GM12874 (cell line): ENCODE measurements at regions not wholly inside any gene's neighbourhood (a gene's known extent, or its start where the extent isn't known, plus 50 kb on each side); places are given as distances from the start of the nearest gene placed in this dataset.

Experiments used
- TF ChIP-seq, protein P1 (sequence below): IDR thresholded peaks from 2 replicates; pipeline ENCODE4 v1.5.1; 2011; ENCODE audit warnings: low read depth, mild to moderate bottlenecking, control low read depth, low read length, moderate library complexity; ENCODE audit not compliant: insufficient read depth

DNA sequence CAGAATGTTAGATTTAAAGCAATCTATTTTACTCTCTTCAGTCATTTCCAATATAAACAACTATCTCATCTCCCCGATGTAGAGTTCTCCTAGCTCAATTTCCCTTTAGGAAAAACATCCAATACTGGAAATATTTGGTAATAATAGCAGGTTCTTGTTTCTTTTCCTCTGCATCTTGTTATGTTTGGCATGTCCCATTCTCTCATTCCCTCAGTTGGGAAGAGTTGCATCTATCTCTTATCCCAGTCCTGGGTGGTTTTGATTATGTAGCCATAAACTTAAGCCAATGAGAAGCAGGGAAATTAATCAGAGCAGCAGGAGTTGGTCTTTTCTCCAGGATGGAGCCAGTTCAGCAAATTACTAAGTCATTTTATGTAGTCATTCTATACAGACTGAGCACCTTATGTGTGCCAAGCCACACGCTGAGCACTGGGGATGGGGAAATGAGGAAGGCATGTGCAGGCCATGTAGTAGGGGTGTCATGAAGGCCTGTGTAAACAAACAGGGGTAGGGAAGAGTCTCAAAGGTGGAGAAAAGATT, 418.2 kb upstream of the NFIA start:
- TF ChIP-seq, protein P1, sequence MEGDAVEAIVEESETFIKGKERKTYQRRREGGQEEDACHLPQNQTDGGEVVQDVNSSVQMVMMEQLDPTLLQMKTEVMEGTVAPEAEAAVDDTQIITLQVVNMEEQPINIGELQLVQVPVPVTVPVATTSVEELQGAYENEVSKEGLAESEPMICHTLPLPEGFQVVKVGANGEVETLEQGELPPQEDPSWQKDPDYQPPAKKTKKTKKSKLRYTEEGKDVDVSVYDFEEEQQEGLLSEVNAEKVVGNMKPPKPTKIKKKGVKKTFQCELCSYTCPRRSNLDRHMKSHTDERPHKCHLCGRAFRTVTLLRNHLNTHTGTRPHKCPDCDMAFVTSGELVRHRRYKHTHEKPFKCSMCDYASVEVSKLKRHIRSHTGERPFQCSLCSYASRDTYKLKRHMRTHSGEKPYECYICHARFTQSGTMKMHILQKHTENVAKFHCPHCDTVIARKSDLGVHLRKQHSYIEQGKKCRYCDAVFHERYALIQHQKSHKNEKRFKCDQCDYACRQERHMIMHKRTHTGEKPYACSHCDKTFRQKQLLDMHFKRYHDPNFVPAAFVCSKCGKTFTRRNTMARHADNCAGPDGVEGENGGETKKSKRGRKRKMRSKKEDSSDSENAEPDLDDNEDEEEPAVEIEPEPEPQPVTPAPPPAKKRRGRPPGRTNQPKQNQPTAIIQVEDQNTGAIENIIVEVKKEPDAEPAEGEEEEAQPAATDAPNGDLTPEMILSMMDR: no peak

DNA sequence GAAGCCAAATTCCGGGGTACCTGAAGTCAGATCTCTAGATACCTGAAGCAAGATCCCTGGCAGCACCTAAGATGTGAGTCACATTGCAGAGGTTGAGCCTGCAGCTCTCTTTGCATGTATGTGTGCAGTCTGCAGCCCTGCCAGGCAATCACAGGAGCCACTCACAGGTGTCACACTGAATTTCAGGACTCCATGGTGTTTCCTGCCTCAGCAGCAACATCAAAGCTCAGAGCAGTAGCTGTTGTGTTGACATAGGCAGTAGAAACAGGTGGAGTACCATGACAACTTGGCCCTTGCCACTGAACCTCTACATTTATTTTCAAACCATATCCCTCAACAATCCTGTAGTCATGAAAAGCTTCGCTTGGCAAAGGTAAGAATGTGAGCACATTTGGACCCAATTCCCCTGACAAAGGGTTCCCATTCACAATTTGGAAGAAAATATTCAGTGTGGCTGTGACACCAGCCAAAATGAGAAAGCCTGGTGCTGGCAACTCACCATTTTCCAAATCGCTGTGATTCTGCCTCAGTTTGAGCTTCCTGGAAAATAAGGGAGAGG, 419.8 kb upstream of the NFIA start:
- TF ChIP-seq, protein P1: no peak

DNA sequence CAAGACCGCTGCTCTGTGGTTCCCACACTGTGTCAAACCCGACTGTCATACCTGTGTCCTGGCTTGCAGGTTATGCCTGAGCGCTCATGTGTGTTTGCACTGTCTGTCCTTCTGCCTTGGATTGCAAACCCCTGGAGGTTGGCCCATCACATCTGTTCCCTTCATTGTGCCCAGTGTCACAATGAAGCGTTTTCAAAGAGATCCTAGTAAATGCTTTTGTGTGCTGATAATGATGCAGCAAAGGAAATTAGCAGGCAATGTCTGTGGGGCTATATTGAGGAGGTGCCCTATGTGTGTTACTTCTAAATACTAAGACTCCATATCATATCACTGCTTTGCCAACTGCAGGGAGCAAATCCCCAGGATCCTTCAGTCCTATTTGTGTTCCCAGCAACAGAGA, 424.4 kb upstream of the NFIA start:
- TF ChIP-seq, protein P1: no peak

DNA sequence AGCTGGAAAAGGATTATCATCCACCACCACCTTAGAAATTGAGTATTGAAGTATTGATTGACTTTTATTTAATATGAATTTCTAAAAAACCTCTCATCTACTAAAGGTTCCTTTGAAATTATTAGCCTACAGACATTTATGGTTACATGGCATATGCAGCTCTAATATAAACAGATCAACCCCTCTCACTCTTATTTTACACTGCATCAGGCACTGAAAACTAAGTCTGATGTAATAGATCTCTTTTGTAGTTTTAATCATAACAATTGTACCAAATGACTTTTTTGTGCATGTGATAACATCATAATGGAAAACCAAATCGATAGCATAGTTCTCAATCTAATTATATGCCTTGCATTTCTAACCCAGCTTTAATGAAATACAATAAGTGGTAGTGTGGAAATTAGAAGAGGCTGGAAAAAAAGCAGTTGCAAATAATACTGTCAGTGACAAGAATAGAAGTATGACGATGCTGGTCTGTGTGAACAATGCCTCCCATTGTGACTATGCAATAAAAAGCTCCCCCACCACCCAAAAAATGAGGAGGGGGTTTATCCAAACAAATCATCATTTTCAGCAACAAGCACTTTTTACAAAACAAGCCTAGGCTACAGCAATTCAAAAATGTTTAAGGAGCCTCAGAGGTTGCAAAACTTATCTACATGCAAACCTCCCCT, 426.5 kb upstream of the NFIA start:
- TF ChIP-seq, protein P1: no peak

DNA sequence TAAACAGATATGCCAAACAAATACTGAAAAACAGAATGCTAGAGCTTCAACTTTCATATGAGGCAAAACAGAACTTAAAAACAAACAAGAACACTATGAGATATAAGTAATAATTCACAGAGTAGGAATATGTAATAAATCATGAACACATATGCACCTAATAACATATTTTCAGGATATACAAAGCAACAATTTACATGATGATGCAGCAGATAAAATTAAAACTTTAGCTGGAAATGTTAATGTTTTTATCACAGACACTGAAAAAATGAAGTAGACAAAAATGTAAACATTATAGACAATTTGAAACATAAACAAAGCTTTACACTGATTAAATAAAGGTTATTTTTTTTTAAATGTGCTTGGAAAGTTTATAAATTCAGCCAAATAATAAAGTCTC, 443.1 kb upstream of the NFIA start:
- TF ChIP-seq, protein P1: no peak

DNA sequence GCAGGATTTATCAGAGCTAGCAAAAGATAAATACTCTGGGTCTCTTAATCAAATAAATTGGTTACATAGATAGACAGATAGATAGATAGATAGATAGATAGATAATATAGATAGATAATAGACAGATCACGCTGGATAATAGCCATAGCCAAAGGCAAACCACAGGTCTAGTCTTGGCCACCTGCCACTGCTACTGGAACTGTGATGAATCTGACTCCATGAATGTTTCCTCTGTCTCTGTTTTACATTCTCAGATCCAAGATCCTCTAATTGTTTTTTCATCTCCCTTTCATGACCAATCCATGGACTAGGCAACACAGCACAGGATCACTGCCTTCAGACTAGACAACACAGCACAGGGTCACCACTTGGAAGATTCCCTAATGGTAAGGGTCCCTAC, 444.7 kb upstream of the NFIA start:
- TF ChIP-seq, protein P1: no peak

DNA sequence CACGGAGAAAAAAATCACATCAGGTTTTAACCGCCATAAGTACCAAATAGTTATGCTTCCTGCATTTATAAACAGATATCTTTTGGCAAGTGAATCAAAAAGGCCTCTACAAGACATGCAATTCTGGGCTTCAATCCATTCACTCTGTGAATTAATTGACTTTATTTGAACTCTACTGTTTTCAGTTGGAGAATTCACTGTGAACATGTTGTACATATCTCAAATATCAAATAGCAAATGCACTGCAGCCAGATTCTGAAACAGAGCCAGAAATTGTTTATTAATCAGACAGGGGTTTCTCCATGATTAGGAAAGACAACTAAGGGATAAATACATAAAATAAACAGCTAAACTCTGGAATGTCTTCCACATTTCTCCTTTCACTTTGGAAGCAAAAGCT, 445.4 kb upstream of the NFIA start:
- TF ChIP-seq, protein P1: no peak
